IMR-90 (cell line): ENCODE measurements at regions not wholly inside any gene's neighbourhood (a gene's known extent, or its start where the extent isn't known, plus 50 kb on each side); places are given as distances from the start of the nearest gene placed in this dataset.

Experiments
- ATAC-seq: fragments of 200-7000 bp; cut with Tn5 transposase; 2 replicates; pipeline ENCODE4 v1.9.1; 2020; ENCODE audit warnings: low read depth, mild to moderate bottlenecking, moderate library complexity
- BruUV-seq: library from RNA; stranded (reverse); fragments of 400-500 nt; replicated peaks from 2 replicates; lab custom pipeline; 2021; lab: Mats Ljungman, UMichigan
- CTCF ChIA-PET: fragments of 300-600 bp; formaldehyde crosslinking; extraction: SDS; loops from one replicate; lab custom pipeline; 2021; ENCODE audit warnings: antibody characterized with exemption; lab: Yijun Ruan, JAX
- POLR2A ChIA-PET: fragments of 300-600 bp; sonication (Branson Sonifier 250); formaldehyde crosslinking; loops from one replicate; lab custom pipeline; 2022; ENCODE audit warnings: antibody characterized with exemption; ENCODE audit not compliant: unreplicated experiment; lab: Charles Lee
- DNase-seq: peaks from one replicate; pipeline ENCODE4 v3.0.0; 2013
- H2AFZ ChIP-seq: replicated peaks from 2 replicates; pipeline ENCODE3; 2013; ENCODE audit warnings: low read length, mild to moderate bottlenecking; ENCODE audit not compliant: poor library complexity
- H2AK5ac ChIP-seq: 2 replicates; pipeline ENCODE4 v1.6.1; 2013; ENCODE audit warnings: low read depth, low read length, inconsistent platforms
- H2AK9ac ChIP-seq: replicated peaks from 2 replicates; pipeline ENCODE3; 2013; ENCODE audit warnings: mild to moderate bottlenecking, low read depth, low read length, moderate library complexity; ENCODE audit not compliant: poor library complexity
- H2BK120ac ChIP-seq: 2 replicates; pipeline ENCODE4 v1.6.1; 2013; ENCODE audit warnings: low read depth, low read length, inconsistent platforms
- H2BK15ac ChIP-seq: 3 replicates; pipeline ENCODE4 v1.6.1; 2013; ENCODE audit warnings: low read depth, low read length, inconsistent platforms
- H2BK20ac ChIP-seq: 2 replicates; pipeline ENCODE4 v1.6.1; 2013; ENCODE audit warnings: low read depth, mild to moderate bottlenecking, inconsistent platforms, low read length, moderate library complexity
- H2BK5ac ChIP-seq: 2 replicates; pipeline ENCODE4 v1.6.1; 2013; ENCODE audit warnings: mild to moderate bottlenecking, low read depth, low read length, inconsistent platforms; ENCODE audit not compliant: poor library complexity, severe bottlenecking
- H3K14ac ChIP-seq: replicated peaks from 2 replicates; pipeline ENCODE4 v1.6.1; 2013; ENCODE audit warnings: low read depth, low read length, inconsistent platforms
- H3K18ac ChIP-seq: 2 replicates; pipeline ENCODE4 v1.6.1; 2013; ENCODE audit warnings: low read depth, low read length, control low read depth
- H3K23ac ChIP-seq: 2 replicates; pipeline ENCODE4 v1.6.1; 2013; ENCODE audit warnings: low read depth, low read length, inconsistent platforms
- H3K27ac ChIP-seq: 2 replicates; pipeline ENCODE4 v1.5.1; 2013; ENCODE audit warnings: mild to moderate bottlenecking, control low read depth, low read length; ENCODE audit not compliant: insufficient read depth
- H3K27me3 ChIP-seq: 2 replicates; pipeline ENCODE4 v1.6.1; 2013; ENCODE audit warnings: low read length; ENCODE audit not compliant: control insufficient read depth, insufficient read depth
- H3K36me3 ChIP-seq: 2 replicates; pipeline ENCODE4 v1.6.1; 2013; ENCODE audit warnings: low read length, mixed read lengths; ENCODE audit not compliant: control insufficient read depth, insufficient read depth
- H3K4ac ChIP-seq: 2 replicates; pipeline ENCODE4 v1.6.1; 2013; ENCODE audit warnings: low read depth, low read length, inconsistent platforms
- H3K4me1 ChIP-seq: 2 replicates; pipeline ENCODE4 v1.6.1; 2013; ENCODE audit warnings: low read length, mixed read lengths; ENCODE audit not compliant: control insufficient read depth, insufficient read depth
- H3K4me2 ChIP-seq: 2 replicates; pipeline ENCODE4 v1.6.1; 2013; ENCODE audit warnings: low read depth, mild to moderate bottlenecking, control low read depth, low read length, moderate library complexity
- H3K4me3 ChIP-seq: 2 replicates; pipeline ENCODE4 v1.5.1; 2013; ENCODE audit warnings: low read depth, mild to moderate bottlenecking, control low read depth, low read length, moderate library complexity; ENCODE audit not compliant: insufficient read depth
- H3K56ac ChIP-seq: 2 replicates; pipeline ENCODE4 v1.6.1; 2013; ENCODE audit warnings: low read length, inconsistent platforms; ENCODE audit not compliant: insufficient read depth; ENCODE audit errors: extremely low read depth
- H3K79me1 ChIP-seq, 2 experiments: 2 replicates each; pipeline ENCODE4 v1.6.1; 2013; ENCODE audit warnings: low read length in 2 of 2, inconsistent platforms in 1 of 2, low read depth in 1 of 2
- H3K9ac ChIP-seq: 2 replicates; pipeline ENCODE4 v1.6.1; 2013; ENCODE audit warnings: low read depth, low read length, control low read depth
- H3K9me1 ChIP-seq: 2 replicates; pipeline ENCODE4 v1.6.1; 2013; ENCODE audit warnings: low read length, inconsistent platforms; ENCODE audit not compliant: insufficient read depth
- H3K9me3 ChIP-seq: 2 replicates; pipeline ENCODE4 v1.6.1; 2013; ENCODE audit warnings: low read length; ENCODE audit not compliant: control insufficient read depth, insufficient read depth
- H4K20me1 ChIP-seq: 2 replicates; pipeline ENCODE4 v1.6.1; 2013; ENCODE audit warnings: low read length, inconsistent platforms; ENCODE audit not compliant: insufficient read depth
- H4K5ac ChIP-seq: 2 replicates; pipeline ENCODE4 v1.6.1; 2013; ENCODE audit warnings: mild to moderate bottlenecking, low read depth, low read length, control low read depth
- H4K8ac ChIP-seq, 2 experiments: 2 replicates each; pipeline ENCODE4 v1.6.1; 2013; ENCODE audit warnings: low read depth in 2 of 2, low read length in 2 of 2, control low read depth in 1 of 2, inconsistent platforms in 1 of 2
- H4K91ac ChIP-seq: 2 replicates; pipeline ENCODE4 v1.6.1; 2013; ENCODE audit warnings: low read depth, low read length, inconsistent platforms; ENCODE audit not compliant: insufficient read depth
- BHLHE40 ChIP-seq: fragments of 150-350 bp; IDR thresholded peaks from 2 replicates; pipeline ENCODE4 v1.6.1; 2016; ENCODE audit warnings: mild to moderate bottlenecking, low read depth, low read length
- CEBPB ChIP-seq: IDR thresholded peaks from 2 replicates; pipeline ENCODE4 v1.6.1; 2012; ENCODE audit warnings: low read depth, low read length, improper control_type of control experiment
- CHD1 ChIP-seq: IDR thresholded peaks from 2 replicates; pipeline ENCODE4 v1.6.1; 2012; ENCODE audit warnings: low read depth, low read length, improper control_type of control experiment
- CTCF ChIP-seq: conservative IDR thresholded peaks from 2 replicates; pipeline ENCODE4 v1.5.1; 2012; ENCODE audit warnings: mild to moderate bottlenecking, low read depth, low read length, improper control_type of control experiment
- ELK1 ChIP-seq: fragments of 150-350 bp; IDR thresholded peaks from 2 replicates; pipeline ENCODE4 v1.6.1; 2016; ENCODE audit warnings: low read depth, mild to moderate bottlenecking, low read length, moderate library complexity, borderline replicate concordance
- FOS ChIP-seq: fragments of 150-350 bp; IDR thresholded peaks from 2 replicates; pipeline ENCODE4 v1.6.1; 2016; ENCODE audit warnings: low read depth, low read length
- MAFK ChIP-seq: IDR thresholded peaks from 2 replicates; pipeline ENCODE4 v1.6.1; 2012; ENCODE audit warnings: low read depth, low read length, improper control_type of control experiment
- MAZ ChIP-seq: IDR thresholded peaks from 2 replicates; pipeline ENCODE4 v1.6.1; 2012; ENCODE audit warnings: low read depth, mild to moderate bottlenecking, low read length, improper control_type of control experiment, moderate library complexity, borderline replicate concordance
- MXI1 ChIP-seq: IDR thresholded peaks from 2 replicates; pipeline ENCODE4 v1.6.1; 2012; ENCODE audit warnings: low read depth, mild to moderate bottlenecking, low read length, moderate library complexity, borderline replicate concordance
- NFE2L2 ChIP-seq: fragments of 150-350 bp; IDR thresholded peaks from 2 replicates; pipeline ENCODE4 v1.6.1; 2016; ENCODE audit warnings: low read depth, mild to moderate bottlenecking, low read length
- POLR2A ChIP-seq: IDR thresholded peaks from 2 replicates; pipeline ENCODE4 v1.6.1; 2012; ENCODE audit warnings: mild to moderate bottlenecking, low read depth, low read length
- RAD21 ChIP-seq: IDR thresholded peaks from 2 replicates; pipeline ENCODE4 v1.6.1; 2012; ENCODE audit warnings: low read length, improper control_type of control experiment
- RCOR1 ChIP-seq: IDR thresholded peaks from 2 replicates; pipeline ENCODE4 v1.6.1; 2012; ENCODE audit warnings: mild to moderate bottlenecking, low read length, improper control_type of control experiment; ENCODE audit not compliant: insufficient replicate concordance
- RFX5 ChIP-seq: IDR thresholded peaks from 2 replicates; pipeline ENCODE4 v1.8.0; 2012; ENCODE audit warnings: low read depth, mild to moderate bottlenecking, low read length, moderate library complexity
- SMC3 ChIP-seq: fragments of 150-350 bp; IDR thresholded peaks from 2 replicates; pipeline ENCODE4 v1.6.1; 2016; ENCODE audit warnings: low read depth, mild to moderate bottlenecking, antibody characterized with exemption, low read length, moderate library complexity
- USF2 ChIP-seq: fragments of 150-350 bp; IDR thresholded peaks from 2 replicates; pipeline ENCODE4 v1.6.1; 2017; ENCODE audit warnings: mild to moderate bottlenecking, antibody characterized with exemption, low read length, low read depth
- WGBS, 2 experiments: methylation state at CpG; one replicate each; pipeline versions ENCODE4 v1.1.5 to v1.1.7; 2013; ENCODE audit warnings: missing lambda C conversion rate in 2 of 2; ENCODE audit not compliant: insufficient read length in 1 of 2; ENCODE audit errors: extremely low coverage in 2 of 2; 5-methylcytosine and 5-hydroxymethylcytosine counted together
- dilution Hi-C: fragments of 300-500 bp; cut with HindIII; formaldehyde crosslinking; loops from one replicate; pipeline ENCODE4 v1.14.3; 2018; ENCODE audit warnings: low sequenced_read_pairs; ENCODE audit not compliant: unreplicated experiment
- in situ Hi-C: fragments of 300-500 bp; cut with MboI; formaldehyde crosslinking; loops from 3 replicates; pipeline ENCODE4 v1.14.3; 2019; ENCODE audit warnings: low sequenced_read_pairs, inconsistent platforms, mixed read lengths
- intact Hi-C: fragments of 100-400 bp; cut with micrococcal nuclease; formaldehyde crosslinking; loops from 2 replicates; pipeline ENCODE4 v1.10.0; 2022

- Histone ChIP-seq H2AK9ac (no peak overlapping the region), H3K79me1 (no peaks in the 10 kb centered on the region), H3K14ac (no peak overlapping the region), H3K4me1 (no peaks in the 10 kb centered on the region), H4K8ac (no peak overlapping the region), H3K23ac (no peak overlapping the region), H3K4me3 (no peak overlapping the region), H3K27ac (no peak overlapping the region), H3K18ac (no peak overlapping the region), H3K4ac (no peak overlapping the region), H2AFZ (no peak overlapping the region), H2BK20ac (no peak overlapping the region), H3K27me3 (no peaks in the 10 kb centered on the region), H4K20me1 (no peaks in the 10 kb centered on the region), H2BK5ac (no peak overlapping the region), H2BK120ac (no peak overlapping the region), H3K9me1 (no peaks in the 10 kb centered on the region), H4K91ac (no peak overlapping the region), H2BK15ac (no peak overlapping the region), H2AK5ac (no peak overlapping the region), H3K36me3 (no peaks in the 10 kb centered on the region), H4K5ac (no peak overlapping the region), H3K56ac (no peak overlapping the region), H3K9me3 (no peaks in the 10 kb centered on the region), H3K9ac (no peak overlapping the region), H3K4me2 (no peak overlapping the region)
- dilution Hi-C loops (no loop called here), intact Hi-C loops (no loop called here), in situ Hi-C loops (no loop called here)
- WGBS, 2 experiments = no CpG with 5 or more reads among the region's 2 CpGs
- TF ChIP-seq USF2 = no peak
- TF ChIP-seq CEBPB = no peak
- TF ChIP-seq MAZ = no peak
- no peak for TF ChIP-seq RCOR1
- no peak for TF ChIP-seq CTCF
- no peak for TF ChIP-seq RAD21
- no peak for TF ChIP-seq MXI1
- no peak for TF ChIP-seq SMC3
- no peak for TF ChIP-seq MAFK
- no peak for TF ChIP-seq RFX5
- no peak for TF ChIP-seq NFE2L2
- TF ChIP-seq CHD1 = no peak
- no peak for TF ChIP-seq FOS
- TF ChIP-seq ELK1 = no peak
- TF ChIP-seq BHLHE40 = no peak
- TF ChIP-seq POLR2A = no peak
- ChIA-PET POLR2A (no interaction called here), CTCF (no interaction called here)
- no TSS peak for BruUV-seq
- DNase-seq (no peak), ATAC-seq (no peak)
Measured at GRCh38 chr10:7036951-7037350, 373.9 kb downstream of the SFMBT2 start.
